Endothelial cell of hepatic sinusoid (primary cell): ENCODE measurements at regions not wholly inside any gene's neighbourhood (a gene's known extent, or its start where the extent isn't known, plus 50 kb on each side); places are given as distances from the start of the nearest gene placed in this dataset.

Experiments used
- in situ Hi-C: cut with HindIII; loops from 2 replicates; pipeline ENCODE4 v1.10.0; 2017; ENCODE audit warnings: low sequenced_read_pairs

DNA sequence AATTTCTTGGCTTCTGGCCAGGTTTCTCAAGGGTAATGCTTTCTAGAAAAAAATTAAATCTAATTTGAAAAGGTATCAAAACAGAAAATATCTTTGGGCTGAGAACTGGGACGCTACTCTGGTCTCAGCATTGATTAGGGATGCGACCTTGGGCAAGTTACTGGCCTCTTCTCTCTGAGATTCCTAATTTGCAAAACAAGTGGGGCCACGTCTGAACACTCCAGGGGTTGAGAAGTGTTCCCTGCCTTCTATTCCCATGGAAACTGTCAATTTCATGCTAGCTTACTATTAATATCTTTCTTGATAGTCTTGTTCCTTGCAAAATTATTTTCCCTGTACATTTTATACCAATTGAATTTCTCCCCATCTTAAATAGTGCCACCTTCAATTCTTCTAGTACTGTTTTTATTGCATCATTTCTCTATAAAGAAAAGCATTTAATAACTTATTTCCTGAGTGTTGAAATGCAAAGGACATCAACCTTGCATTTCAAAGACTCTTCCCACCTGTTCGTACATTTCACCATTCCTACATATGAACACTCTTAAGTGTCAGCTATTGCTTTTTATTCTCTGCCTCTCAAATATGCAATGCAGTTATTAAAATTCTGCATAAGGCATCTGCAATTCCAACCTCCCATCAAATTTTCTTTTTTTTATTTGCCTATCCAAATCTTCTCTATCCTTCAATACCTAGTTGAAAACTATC, 118.3 kb upstream of the DSEL start:
- in situ Hi-C loops = no loop called here

DNA sequence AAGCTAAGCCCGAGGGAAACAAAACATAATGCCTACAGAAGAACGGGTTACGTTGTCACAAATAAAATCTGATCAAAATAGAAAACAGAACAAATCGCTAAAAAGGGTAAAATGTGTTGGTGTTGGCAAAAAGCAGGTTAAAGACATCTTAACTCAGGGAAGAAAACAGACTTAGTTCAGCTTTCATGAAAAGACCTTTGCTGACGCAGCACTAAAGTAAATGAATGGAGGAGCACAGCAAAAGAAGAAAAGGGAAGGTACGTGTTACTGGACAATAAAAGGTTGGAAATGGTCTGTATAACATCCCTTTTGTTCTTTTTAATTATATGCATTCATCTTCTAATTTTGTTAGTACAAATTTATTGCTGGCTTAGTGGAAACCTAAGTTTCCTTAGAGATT, 117.4 kb upstream of the DSEL start:
- in situ Hi-C loops = no loop called here

DNA sequence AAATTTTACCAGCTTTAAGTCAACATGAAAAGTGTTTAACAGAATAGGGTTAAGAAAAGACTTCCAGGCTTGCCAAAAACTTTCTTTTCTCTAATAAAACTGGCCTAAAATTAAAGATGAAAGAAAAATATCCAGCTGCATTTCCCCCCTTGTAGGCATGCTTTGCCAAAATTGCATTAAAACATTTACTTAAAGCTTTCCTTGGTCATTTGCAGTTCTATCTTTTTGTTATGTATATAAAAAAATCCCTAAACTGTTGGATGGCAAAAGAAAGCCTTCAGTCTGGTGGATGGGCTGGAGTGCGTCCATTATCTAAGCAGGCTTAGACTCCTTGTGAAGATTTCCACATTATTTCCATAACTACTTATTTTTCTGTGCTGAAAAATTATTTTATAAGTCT, 105.4 kb upstream of the DSEL start:
- in situ Hi-C loops = no loop called here

- in situ Hi-C loops = no loop called here
These were observed 104.7 kb upstream of the DSEL start for GRCh38 chr18:67621049-67621713.

DNA sequence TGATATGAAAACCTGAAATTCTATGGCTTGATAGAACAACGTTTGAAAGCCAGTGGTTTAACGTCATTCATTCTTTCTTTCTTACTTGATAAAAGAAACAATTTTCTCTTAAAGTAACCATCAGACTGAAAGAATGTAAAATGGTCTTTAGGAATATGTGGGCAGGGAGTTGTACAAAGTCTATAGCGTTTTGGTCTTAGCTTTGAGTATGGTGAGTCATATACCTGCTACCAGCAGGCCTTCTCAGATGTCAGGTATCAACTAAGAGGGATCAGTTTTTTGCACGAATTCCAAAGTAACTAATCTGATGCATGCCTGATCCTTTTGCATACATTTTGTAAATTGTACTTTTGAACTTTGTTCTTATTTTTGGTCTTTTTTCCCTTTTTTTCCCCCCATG, 101.5 kb upstream of the DSEL start:
- in situ Hi-C loops = no loop called here

GRCh38 chr18:67615876-67616275, 99.4 kb upstream of the DSEL start:
- in situ Hi-C loops = no loop called here

- in situ Hi-C loops = loop anchor here (5.0 kb wide), 1 partner anchor 81 kb away; no protein-coding TSS in a partner anchor
These were observed 97.2 kb upstream of the DSEL start for GRCh38 chr18:67613731-67614130.

GRCh38 chr18:67612281-67612680, 95.8 kb upstream of the DSEL start:
- in situ Hi-C loops = loop anchor here (5.0 kb wide), 1 partner anchor 80 kb away; no protein-coding TSS in a partner anchor

DNA sequence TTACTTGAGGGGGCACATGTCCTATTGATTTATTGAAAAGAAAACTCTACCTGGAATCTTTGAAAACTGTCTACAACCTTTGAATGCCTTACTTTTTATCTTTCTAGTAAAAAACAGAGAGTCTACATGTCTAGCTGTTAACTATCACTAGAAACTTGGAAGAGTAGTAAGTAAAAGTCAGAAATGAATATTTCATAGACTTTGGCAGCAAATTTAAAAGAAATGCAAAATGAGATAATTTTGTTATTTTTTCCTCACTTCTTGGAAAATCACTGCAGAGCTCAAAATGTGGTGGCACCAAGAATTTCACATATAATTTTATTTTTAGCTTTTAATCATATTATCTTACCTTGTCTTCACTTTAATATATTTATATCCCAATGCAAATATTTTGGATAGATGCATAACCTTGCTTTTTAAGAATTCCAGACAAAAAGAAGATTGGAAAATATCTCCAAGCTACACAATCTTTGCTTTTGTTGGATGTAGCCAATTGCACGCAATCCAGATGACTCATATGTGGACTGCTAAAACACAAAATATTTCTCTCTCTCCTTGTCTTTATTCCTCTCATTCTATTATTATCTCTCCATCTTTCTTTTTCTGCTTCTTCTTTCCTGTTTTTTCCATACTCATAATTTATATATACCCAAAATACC, 92.2 kb upstream of the DSEL start:
- in situ Hi-C loops = no loop called here

- in situ Hi-C loops = no loop called here
These were observed 91.7 kb upstream of the DSEL start for GRCh38 chr18:67608191-67608590.

DNA sequence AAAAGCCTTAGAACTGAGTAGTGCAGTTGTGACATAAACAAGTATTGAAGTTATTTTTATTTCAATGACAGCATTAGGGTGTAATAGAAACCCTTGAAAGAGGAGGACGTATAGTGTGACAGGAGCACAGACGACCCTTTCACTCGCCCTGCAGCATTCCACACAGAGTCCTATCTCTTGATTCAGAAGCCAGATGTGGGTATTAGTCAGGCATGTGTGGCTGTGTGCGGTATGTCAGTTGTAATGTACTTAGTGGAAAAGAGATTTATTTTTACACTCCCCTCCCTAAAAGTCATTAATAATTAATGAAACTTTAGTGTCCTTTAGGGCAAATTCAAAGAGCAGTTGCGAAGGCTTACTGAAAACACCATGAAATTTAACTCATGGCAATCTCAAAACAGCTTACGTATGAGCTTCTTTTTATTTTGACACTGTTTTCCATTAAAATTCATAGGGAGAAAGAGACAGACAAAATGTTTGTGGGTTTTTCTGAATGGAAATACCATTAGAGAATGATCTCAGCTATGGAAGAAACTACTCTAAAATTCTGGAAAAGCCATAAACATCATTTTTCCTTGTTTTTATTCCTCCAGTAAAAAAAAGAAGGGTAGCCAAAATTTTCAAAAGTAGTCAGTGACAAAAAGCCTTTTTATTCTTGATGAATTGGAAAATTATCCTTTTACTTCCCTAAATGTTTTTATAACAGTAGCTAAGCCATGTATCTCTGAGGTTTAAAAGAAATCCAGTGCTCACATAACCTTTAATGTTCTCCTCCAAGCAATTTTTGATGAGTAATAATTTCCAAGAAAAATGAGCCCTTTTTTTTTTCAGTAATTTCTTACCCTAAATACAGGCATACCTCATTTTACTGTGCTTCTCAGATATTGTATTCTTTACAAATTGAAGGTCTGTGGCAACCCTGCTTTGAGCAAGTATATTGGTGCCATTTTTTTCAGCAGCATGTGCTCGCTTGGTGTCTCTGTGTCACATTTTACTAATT, 84.0 kb upstream of the DSEL start:
- in situ Hi-C loops = no loop called here

DNA sequence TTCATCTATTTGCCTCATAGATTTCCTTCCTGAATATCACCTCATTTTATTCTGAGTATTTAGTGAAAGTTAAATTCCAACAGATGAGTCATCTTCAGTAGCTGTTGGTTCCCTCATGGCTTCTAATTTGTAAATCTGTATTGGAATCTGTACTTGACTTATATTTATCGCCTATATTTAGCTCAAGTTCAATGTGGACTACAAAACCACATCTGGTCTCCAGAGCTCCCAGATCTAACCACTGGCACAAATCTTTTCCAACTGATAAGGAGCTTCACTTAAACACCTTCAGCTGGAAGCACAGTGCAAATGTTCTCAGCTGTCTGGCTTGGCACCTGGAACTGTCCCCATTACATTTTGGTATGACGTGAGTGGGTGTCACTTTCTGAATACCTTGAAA, 82.8 kb upstream of the DSEL start:
- in situ Hi-C loops = no loop called here

GRCh38 chr18:67597759-67598158, 81.2 kb upstream of the DSEL start:
- in situ Hi-C loops = no loop called here

- in situ Hi-C loops = no loop called here
These were observed 79.5 kb upstream of the DSEL start for GRCh38 chr18:67596003-67596402.

DNA sequence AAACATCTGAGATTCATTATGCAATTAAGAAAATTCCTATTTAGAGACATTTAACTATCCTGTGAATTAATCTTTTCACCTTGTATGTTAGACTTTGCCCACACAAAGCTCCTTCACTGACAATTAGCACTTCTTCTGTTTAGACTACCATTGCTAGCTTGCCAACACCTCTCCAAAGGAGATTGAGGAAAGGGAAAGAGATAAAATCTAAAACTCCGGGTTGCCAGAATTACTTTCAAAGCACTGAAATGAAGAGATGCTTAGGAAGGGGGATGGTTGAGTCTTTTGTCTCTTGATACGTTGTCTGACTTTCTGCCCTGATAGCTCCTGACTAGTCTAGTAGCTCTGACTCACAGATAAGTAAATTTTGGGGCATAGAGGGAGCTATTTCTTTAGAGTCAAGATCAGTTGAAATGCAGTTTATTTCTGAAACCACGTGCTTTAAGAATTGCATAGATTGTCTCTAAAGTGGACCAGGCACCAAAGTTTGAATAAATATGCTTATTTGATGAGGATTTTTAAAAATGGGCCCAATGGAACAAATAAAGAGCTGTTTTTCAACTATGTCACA, 74.1 kb upstream of the DSEL start:
- in situ Hi-C loops = loop anchor here (5.0 kb wide), 1 partner anchor 37 kb away; no protein-coding TSS in a partner anchor

- in situ Hi-C loops = no loop called here
These were observed 72.8 kb upstream of the DSEL start for GRCh38 chr18:67589325-67589724.

DNA sequence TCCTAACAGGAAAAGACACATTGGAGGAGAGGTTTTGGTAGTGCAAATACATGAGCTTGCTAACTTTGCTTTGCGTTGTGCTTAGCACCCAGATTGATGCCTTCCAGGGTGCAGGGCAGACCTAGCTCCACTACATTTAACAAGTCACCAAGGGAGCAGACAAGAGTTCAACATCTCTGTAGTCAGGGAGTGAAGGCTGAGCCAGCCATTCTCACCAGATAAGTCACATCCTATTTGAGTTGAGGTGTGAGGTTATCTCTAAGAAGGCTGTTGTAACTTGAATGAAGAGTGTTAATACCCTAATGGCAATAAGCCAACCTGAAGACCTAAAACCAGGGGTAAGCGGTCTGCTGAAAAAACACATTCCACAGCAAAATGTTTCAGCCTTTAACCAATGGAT, 69.6 kb upstream of the DSEL start:
- in situ Hi-C loops = no loop called here

DNA sequence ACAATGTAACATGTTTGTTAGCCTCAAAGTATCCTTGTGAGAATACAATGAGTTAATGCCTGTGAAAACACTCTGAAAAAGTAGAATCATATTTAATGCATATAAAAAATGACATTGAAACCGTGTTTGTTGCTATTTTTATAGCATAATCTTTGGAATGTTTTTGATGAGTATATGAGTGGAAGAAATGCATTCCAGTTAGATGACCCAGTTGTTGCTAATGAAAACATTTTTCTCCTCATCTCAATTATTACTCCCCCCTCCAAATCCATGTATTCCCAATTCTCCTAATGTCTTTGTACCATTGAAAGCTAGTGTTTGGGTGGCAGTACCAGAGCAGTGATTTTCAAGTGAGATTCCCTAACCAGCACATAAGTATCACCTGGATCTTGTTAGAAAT, 67.1 kb upstream of the DSEL start:
- in situ Hi-C loops = no loop called here

GRCh38 chr18:67582488-67582887, 66.0 kb upstream of the DSEL start:
- in situ Hi-C loops = no loop called here

DNA sequence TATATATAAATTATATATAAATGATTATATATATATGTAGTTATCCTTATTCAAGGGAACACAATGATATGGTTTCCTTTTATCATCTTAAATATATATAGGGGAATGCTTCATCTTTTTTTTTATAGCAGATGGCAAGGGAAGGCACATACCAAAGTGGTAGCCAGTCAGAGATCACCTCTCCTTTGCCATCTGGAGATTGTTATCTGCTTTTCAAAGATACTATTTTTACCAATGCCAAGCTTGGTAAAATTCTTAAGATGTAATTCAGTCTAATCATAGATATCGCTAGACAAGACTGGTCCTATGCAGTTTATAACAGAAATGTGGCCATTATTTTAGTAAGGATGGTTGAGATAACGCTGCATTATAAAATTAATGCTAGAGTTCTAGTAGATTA, 64.7 kb upstream of the DSEL start:
- in situ Hi-C loops = no loop called here

GRCh38 chr18:67577386-67577785, 60.9 kb upstream of the DSEL start:
- in situ Hi-C loops = no loop called here
